Pancreas (tissue), 10 donors: ENCODE measurements at regions not wholly inside any gene's neighbourhood (a gene's known extent, or its start where the extent isn't known, plus 50 kb on each side); places are given as distances from the start of the nearest gene placed in this dataset.
A peak's percentile ranks its signal among the peaks of the same experiment; 100 is the strongest.

Source experiments
- ATAC-seq, 4 donors: fragments of 200-7000 bp; cut with Tn5 transposase; one replicate each; pipeline versions ENCODE4 v1.8.0 to v1.9.1; 2020; ENCODE audit warnings: mild to moderate bottlenecking in 4 of 4, moderate library complexity in 4 of 4
- DNase-seq, 6 donors: peaks; one replicate each; pipeline ENCODE4 v3.0.0-alpha.2; 2020
- FAIRE-seq: peaks from 2 replicates; lab custom pipeline; 2012; peaks lifted over from hg19 to GRCh38; lab: Jason Lieb, UNC
- H3K27ac ChIP-seq, 4 donors: fragments of 200-600 bp; sonication (generic); 1 replicate in 3 of 4; 2 replicates in 1 of 4; pipeline versions ENCODE4 v1.5.0 to v1.8.0; 2020
- H3K27me3 ChIP-seq, 4 donors: fragments of 200-600 bp; one replicate each; pipeline ENCODE4 v1.8.0; 2021
- H3K36me3 ChIP-seq, 3 donors: fragments of 200-600 bp; sonication (generic) in 1 of 3; one replicate each; pipeline versions ENCODE4 v1.5.0 to v1.8.0; 2020 to 2021
- H3K4me1 ChIP-seq, 3 donors: fragments of 200-600 bp; one replicate each; pipeline ENCODE4 v1.8.0; 2021
- H3K4me3 ChIP-seq, 4 donors: fragments of 200-600 bp; sonication (generic) in 2 of 4; one replicate each; pipeline versions ENCODE4 v1.5.0 to v1.8.0; 2020 to 2021
- H3K9me3 ChIP-seq, 4 donors: fragments of 200-600 bp; one replicate each; pipeline ENCODE4 v1.8.0; 2021
- WGBS, 2 donors: extraction: QIAGEN DNeasy Blood & Tissue Kit; methylation state at CpG; one replicate each; pipeline ENCODE4 v1.1.7; 2013; 5-methylcytosine and 5-hydroxymethylcytosine counted together
- intact Hi-C, 3 donors: fragments of 100-400 bp; cut with DNase I; formaldehyde crosslinking; loops; one replicate each; pipeline versions ENCODE4 v1.11.1 to v1.14.2; 2022
- TF ChIP-seq, protein P1 (sequence below), 4 donors: fragments of 200-600 bp; sonication (generic) in 3 of 4; IDR thresholded peaks; one replicate each; pipeline versions ENCODE4 v1.5.0 to v1.8.0; 2021; ENCODE audit warnings: antibody characterized with exemption in 4 of 4
- donor health status: healthy with polysubstance abuse.
- donor health status: DM: no; HTN: no; CAD: no; lungs with moderate emphysema.
- donor health status: DM: no; HTN: no; CAD: no.
- donor health status: control.
- donor health status: control.
- donor health status: Bipolar disorder and iron deficiency.
- donor health status: DM: yes; HTN: yes; CAD: no.
- donor health status: DM: no; HTN: no; CAD: no.
- donor health status: DM: no; HTN: no; CAD: no.
- donor health status: DM: yes; HTN: yes; CAD: no.

DNA sequence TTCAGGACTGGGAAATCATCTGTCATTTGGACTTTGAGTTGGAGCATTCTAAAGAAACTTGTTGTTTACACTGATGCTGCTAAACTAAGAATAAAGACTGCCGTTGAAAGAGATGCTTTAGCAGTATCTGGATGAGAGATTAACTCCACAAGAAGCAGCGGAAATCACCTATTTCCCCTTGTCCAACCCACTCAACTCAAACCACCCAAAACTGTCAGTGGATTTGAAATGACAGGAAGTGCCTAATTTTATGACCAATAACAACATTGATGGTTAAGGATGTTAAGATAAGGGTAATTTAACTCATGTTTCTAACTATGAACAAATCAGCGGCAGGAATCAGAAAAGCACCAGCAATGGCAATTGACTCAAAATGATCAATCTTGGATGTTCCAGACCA, 110.8 kb upstream of the NR2F2 start:
- no peaks in the 10 kb centered on the region for H3K9me3 ChIP-seq
- ATAC-seq (no peak), FAIRE-seq (no peak), DNase-seq (no peak)
- H3K27me3 ChIP-seq = no peaks in the 10 kb centered on the region
- H3K27ac ChIP-seq = no peak overlapping the region
- no peak overlapping the region for H3K4me3 ChIP-seq
- TF ChIP-seq, protein P1, sequence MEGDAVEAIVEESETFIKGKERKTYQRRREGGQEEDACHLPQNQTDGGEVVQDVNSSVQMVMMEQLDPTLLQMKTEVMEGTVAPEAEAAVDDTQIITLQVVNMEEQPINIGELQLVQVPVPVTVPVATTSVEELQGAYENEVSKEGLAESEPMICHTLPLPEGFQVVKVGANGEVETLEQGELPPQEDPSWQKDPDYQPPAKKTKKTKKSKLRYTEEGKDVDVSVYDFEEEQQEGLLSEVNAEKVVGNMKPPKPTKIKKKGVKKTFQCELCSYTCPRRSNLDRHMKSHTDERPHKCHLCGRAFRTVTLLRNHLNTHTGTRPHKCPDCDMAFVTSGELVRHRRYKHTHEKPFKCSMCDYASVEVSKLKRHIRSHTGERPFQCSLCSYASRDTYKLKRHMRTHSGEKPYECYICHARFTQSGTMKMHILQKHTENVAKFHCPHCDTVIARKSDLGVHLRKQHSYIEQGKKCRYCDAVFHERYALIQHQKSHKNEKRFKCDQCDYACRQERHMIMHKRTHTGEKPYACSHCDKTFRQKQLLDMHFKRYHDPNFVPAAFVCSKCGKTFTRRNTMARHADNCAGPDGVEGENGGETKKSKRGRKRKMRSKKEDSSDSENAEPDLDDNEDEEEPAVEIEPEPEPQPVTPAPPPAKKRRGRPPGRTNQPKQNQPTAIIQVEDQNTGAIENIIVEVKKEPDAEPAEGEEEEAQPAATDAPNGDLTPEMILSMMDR (IDR thresholded peaks at IDR 0.05) = no peak
- intact Hi-C loops = no loop called here
- WGBS, 2 donors = 86 to 90% methylated on average over 3 of the region's 3 CpGs
- H3K36me3 ChIP-seq = no peaks in the 10 kb centered on the region
- H3K4me1 ChIP-seq = no peaks in the 10 kb centered on the region

DNA sequence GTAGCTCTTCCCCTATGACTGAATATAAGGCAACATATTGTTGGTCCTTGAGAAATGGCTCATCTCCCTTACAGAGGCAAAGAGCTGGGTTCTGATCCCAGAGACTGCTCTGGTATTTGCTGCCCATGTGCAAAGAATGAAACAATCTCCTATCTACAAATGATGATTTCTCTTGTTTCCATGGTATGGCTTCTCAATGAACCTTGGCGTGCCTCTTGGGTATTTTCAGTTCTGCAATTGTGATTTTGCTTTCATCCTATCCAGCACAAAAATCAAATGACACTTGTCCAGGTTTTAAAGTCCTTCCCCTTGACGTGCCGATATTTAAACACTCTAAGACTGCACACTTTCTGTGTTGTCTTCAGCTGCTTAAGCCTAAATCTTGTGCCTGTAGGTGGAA, 109.8 kb upstream of the NR2F2 start:
- FAIRE-seq (no peak), ATAC-seq (no peak), DNase-seq (no peak)
- intact Hi-C loops = no loop called here
- 96 to 100% methylated on average over 3 of the region's 3 CpGs for WGBS, 2 donors
- no peaks in the 10 kb centered on the region for H3K27me3 ChIP-seq
- H3K9me3 ChIP-seq = no peaks in the 10 kb centered on the region
- no peaks in the 10 kb centered on the region for H3K36me3 ChIP-seq
- peaks cover 0 to 4% (median 0%) of the 10 kb centered on the region in 3 donors for H3K4me1 ChIP-seq
- TF ChIP-seq, protein P1 (IDR thresholded peaks at IDR 0.05) = no peak
- no peak overlapping the region for H3K4me3 ChIP-seq
- no peak overlapping the region for H3K27ac ChIP-seq

DNA sequence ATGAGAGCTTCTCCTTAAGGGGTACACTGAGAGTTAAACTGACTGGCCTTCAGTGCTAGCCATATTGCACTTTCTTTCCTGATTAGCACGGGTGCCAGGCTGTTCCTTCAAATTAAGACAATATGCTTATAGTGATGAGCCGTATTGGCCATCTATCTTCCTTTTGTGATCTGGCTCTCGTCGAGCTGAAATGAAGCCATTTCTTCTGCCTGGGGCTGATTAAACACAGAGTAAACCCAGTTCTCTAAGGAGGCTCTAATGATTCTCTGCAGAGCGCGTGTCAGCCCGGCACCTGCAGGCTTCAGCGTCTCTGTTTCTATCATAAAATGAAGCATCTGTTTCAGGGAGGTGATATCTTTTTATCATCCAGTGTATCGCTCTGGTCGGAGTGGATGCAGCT, 107.5 kb upstream of the NR2F2 start:
- H3K4me1 ChIP-seq = peaks cover 0 to 4% (median 0%) of the 10 kb centered on the region in 3 donors
- no peak for FAIRE-seq
- no peak overlapping the region for H3K4me3 ChIP-seq
- no peaks in the 10 kb centered on the region for H3K27me3 ChIP-seq
- no peak for DNase-seq
- no peaks in the 10 kb centered on the region for H3K9me3 ChIP-seq
- TF ChIP-seq, protein P1 (IDR thresholded peaks at IDR 0.05) = no peak
- H3K36me3 ChIP-seq = no peaks in the 10 kb centered on the region
- intact Hi-C loops = no loop called here
- no peak overlapping the region for H3K27ac ChIP-seq
- WGBS, 2 donors = 77 to 83% methylated on average over 10 of the region's 10 CpGs
- no peak for ATAC-seq

DNA sequence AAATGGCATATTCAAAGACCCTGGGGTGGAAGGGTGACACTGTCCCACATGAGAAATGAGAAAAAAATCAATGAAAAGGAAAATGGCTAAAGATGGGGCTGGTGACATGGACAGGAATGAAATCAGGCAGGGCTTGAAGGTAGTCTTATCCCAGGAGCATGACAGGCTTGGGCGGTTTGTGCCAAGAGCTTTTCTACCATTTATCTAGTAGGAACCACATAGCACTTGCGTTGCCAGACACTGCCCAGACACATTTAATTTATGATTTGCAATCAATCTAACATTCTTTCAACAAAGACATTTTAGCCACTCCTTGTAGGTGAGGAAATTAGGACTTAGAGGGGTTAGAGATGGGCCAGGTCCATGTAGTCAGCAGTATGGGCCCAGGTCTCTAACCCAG, 106.6 kb upstream of the NR2F2 start:
- Histone ChIP-seq H3K9me3 (no peaks in the 10 kb centered on the region), H3K4me1 (peaks cover 0 to 4% (median 0%) of the 10 kb centered on the region in 3 donors), H3K27me3 (no peaks in the 10 kb centered on the region), H3K4me3 (no peak overlapping the region), H3K36me3 (no peaks in the 10 kb centered on the region), H3K27ac (no peak overlapping the region)
- no peak for FAIRE-seq
- TF ChIP-seq, protein P1 (IDR thresholded peaks at IDR 0.05) = no peak
- intact Hi-C loops = no loop called here
- no peak for DNase-seq
- WGBS, 2 donors = 50 to 73% methylated on average over 2 of the region's 2 CpGs
- ATAC-seq = peak in 2 of 4 donors; percentile 64 to 67

DNA sequence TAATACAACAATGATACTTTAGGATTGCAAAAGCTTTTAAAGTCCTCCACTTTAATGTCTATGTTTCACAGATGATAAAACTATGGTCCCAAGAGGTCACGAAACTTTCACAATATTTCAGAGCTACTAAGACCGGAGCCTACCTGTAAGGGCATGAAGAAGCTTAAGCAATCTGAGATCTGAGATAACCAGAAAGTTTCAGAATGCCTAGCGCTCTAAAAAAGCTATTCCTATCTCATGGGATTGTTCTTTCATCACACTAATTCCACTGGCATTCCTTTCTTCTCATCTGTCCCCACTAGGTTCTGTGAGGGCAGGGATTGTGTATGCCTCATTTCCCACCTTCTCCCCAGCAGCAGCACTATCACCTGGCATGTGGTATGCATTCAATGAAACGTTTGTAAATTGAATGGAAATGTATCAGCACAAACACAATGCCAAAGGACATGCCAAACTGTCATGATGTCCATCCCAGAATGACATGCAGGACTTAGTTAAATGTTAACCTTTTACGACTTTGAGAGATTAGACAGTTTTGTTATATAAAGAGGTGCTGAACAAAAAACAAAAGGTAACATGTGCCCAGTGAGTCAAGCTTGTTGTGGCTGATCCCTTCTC, 104.7 kb upstream of the NR2F2 start:
- FAIRE-seq = no peak
- Histone ChIP-seq H3K36me3 (no peaks in the 10 kb centered on the region), H3K4me1 (peaks cover 0 to 4% (median 0%) of the 10 kb centered on the region in 3 donors), H3K9me3 (no peaks in the 10 kb centered on the region), H3K27ac (peak overlapping the region in 1 of 4 donors; percentile 3), H3K4me3 (no peak overlapping the region), H3K27me3 (no peaks in the 10 kb centered on the region)
- intact Hi-C loops = no loop called here
- WGBS, 2 donors = 32 to 37% methylated on average over 5 of the region's 5 CpGs
- TF ChIP-seq, protein P1 (IDR thresholded peaks at IDR 0.05) = no peak
- peak in 3 of 4 donors; percentile 34 to 63 (median 56) for ATAC-seq
- DNase-seq = no peak
